GM21515 (cell line): ENCODE measurements at regions not wholly inside any gene's neighbourhood (a gene's known extent, or its start where the extent isn't known, plus 50 kb on each side); places are given as distances from the start of the nearest gene placed in this dataset.

Experiments
- ATAC-seq: cut with Tn5 transposase; IDR thresholded peaks from one replicate; pipeline ENCODE4 v1.9.1; 2021; ENCODE audit not compliant: unreplicated experiment

DNA sequence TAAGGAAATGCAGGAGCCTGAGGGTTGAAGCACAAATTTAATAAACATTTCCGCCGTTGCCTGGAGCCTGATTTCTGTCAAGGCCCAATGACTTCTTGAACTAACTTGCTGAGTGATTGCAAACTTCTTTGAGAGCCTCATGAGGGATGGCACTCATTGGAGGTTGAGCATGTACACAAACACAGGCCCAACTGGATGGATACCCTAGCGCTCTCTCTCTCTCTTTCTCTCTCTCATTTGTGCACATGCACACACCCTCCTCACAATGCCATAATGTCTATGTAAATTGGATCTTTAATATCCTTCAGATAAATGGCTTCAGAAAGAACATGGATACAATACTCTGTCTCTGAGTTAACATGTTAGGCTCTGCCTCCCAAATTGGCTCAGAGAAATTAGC lies 597.7 kb upstream of the CADM1 start:
- no peak for ATAC-seq

DNA sequence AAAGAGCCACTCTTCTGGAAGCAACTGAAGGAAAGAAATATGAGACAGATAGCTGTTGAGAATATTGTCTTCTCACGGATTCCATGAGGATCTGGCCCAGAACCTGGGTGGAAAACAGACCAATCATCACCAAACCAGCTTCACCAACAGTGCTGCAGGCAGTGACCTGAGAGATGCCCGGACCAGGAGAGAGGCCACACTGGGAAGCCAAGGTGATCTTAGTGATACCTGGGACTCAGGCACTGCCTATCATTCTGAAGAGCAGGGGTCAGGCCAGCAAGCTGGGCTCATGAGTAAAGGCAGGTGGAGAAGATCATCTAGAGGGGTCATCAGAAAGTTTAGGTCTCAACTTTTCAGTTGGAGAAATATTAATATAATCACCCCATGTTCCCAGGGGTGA lies 595.8 kb upstream of the CADM1 start:
- no peak for ATAC-seq

DNA sequence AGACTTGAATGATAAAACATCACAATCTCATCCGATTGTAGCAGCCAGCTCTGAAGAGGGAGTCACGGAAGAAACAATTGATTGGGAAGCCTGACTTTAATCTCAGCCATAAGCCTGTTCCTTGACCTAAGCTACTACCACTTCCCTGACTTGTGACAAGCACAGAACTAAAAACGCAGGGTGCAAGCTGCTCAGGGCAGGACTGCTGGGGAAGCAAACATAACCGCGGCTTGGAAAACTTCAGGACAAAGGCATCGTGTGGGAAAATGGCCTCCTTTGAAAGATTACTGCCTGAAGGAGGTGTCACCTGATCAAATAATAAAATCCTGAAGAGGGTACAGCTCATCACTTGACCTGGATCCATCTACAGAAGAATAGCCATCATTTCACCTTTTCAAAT lies 595.3 kb upstream of the CADM1 start:
- ATAC-seq = no peak

DNA sequence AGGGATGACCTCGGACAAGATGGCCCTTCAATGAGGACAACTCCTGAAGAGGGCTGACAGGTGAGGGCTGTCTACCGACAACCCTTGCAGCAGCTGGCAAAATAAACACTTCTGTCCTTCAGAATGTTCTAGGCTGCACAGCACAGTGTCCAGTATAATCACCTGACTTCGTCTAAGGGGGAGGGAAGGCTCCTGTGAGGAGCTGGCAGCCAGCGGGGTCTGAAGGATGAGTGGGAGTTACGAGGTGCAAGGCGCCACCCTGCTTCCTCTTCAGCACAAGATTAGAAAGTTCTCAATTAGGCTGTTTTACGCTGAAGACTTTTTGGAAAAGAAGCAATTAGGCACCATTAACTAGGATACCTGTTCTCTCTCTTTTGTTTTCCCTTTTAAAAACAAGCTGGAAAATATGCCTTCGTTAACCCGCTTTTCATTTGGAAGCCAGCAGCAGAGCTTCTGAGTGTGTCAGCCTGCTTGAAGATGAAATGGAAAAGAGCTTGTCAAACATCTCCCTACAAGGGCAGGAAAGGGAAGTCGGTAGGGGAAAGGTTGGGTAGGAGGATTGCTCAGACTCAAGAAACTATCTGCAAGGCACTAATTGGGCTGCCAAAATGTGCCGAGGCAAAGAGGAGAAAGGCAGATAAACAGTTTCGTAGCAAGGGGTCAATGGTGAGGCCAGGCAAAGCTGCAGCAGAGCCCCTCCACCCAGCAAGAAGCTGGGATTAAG lies 592.2 kb upstream of the CADM1 start:
- ATAC-seq = no peak

DNA sequence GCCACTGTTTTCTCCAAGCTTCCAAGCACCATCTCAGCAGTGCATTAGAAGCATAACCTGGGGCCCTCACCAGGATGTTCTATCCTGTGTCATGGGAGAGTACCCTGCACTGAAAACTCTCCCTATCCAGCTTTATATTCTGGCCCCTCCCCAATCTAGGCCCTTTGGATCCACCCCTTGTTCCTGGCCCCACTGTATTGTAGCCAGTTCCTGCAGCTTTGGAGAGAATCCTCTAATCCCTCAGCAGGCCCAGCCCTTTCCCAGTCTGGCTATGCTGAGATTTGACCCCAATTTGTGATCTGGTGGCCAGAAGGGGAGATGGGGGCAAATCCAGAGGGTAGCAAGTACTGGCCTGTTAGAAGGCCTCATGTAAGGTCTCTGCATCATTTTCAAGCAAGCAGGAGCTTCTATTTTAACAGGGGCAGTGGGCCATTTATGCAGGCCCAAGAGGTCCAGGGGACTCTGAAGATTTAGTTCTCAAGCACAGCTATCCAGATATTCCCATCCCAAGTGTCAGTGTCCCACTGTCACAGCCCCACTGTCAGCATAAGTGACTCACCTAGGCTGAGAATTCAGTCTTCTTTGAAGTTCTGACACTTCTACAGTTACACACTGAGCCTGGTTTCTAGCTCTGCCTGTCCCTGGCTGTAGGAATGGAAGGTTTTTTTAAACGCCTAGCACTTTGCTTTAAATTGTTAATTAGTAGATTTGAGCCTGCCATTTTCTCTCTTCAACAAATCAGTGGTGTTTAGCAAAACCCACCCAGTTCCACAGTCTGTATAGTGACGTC lies 589.5 kb upstream of the CADM1 start:
- no peak for ATAC-seq

DNA sequence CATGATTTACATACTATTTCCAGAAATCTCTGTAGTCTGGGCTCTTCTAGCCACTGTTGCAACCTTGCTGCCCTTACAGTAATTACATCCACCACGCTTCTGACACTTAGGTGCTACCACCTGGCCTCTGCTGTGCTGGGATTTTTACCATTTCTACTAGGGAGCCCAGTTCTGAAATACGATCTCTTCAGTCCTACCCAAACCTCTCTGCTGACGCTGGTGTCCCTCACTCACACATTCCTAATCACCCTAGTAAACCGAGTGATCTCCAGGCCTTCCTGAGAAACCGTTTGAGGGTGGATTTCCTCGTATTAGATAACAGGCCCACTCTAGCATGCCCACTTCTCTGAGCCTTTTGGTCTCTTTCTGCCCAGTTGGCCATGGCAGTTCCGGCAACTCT lies 588.9 kb upstream of the CADM1 start:
- no peak for ATAC-seq

DNA sequence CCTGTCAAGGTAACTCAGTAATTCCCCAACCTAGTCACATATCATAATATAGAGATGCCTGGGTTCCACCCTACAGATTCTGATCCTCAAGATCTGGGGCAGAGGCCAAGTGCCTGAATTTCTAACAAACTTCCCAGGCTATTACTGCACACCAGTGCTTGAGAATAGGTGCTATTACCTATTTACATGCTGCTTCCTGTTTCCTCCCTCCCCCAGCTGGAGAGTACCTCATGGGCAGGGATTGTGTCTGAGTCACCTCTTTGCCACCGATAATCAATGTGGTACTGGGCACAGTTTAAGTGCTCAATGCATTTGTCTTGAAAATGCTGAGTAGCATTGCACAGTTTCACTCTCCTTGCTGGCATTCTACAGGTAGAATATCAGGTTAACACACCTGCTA lies 582.2 kb upstream of the CADM1 start:
- ATAC-seq = no peak

DNA sequence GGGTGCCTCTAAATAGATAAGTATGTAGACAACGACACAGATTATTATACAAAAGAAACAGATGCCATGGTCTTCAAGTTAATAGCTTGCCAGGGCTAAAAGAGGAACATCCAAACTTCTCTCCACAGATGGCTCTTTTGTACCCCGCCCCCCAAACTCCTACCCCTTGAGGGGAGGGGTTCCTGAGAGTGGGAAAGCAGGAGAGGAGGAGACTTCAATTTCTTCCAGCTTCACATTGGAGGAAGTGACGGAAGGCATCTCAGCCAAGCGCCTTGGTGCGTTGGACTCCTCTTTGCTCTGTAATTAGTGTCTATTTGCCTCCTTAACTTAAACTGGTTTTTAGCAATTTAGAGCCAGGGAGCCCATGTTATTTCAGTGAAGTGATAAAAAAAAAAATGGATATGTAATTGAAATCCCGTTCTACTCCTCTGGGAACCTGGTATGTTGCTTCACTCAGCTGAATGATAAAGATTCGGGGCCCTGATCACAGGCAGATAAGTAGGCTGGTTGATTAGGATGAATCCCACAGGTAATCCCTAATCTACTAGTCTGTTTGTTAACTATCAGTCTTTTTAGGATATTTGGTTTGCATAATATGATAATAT lies 580.9 kb upstream of the CADM1 start:
- no peak for ATAC-seq

DNA sequence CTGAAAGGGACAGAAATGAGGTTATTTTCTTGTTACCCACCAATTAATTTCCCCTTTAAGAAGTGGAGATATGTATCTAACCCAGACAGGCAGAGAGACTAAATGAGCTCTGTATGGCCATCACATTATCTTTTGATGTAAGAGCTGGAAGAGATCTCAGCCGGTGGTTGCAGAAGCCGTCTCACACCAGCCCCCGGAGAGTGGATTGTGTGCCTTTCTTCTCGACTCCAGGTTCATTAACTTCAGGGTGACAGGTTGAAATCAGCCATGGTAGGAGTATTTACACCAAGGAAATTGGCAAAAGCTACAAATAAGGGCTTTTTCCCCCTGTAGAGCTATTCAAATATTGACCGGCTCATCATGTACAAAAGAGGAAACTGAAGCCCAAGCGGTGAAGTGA lies 580.3 kb upstream of the CADM1 start:
- ATAC-seq = no peak

DNA sequence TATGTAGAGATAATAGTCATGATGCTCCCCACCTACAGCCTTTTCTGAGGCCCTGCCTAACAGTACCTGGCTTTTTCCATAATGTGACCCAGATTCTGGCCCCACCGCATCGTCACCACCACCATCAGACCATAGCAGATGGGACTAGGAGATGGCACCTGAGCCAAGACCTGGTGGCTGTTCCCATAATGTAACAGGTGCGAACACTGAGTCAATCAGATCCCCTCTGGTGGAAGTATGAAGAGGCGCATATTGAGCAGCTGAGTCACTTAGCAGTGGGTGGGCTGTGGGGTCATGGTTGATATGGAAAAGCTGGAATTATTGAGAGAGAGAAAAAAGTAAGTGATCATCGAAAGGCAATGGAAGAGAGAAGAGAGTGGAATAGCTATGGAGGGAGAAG lies 578.0 kb upstream of the CADM1 start:
- no peak for ATAC-seq

DNA sequence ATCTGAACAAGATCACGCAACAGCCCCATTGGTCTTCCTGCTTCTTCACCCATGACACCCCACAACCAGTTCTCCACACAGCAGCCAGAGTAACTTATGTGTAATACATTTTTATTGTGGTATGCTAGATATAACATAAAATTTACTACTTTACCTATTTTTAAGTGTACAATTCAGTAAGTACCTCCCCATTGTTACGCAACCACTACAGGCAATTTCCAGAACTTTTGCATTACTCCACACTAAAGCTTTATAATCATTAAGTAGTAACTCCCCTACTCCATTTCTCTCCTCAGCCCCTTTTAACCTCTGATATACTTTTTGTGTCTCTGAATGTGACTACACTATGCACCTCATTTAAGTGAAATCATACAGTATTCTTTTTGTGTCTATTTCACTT lies 575.4 kb upstream of the CADM1 start:
- ATAC-seq = no peak

DNA sequence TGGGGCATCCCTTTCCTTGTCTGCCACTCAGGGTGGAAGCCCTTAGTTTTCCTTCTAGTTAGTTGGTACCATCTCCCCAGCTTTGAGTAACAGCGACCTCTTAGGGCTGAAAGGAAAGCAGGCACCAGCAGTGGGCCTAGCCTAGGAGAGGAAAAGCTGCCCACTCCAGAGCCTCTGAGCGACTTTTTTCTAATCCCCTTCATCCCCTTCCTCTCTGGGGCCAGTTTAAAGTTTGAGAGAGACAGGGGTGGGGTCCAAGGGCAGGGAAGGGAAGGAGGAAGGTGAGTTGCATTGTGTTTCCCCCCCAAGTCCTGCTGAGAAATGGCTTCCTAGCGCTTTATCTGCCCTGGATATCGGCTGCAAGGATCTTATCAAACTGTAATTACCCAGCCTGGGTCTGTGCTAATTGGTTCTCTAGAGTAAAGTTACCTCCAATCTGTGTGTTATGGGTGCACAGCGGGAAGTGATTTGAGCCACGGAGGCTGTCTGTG lies 573.9 kb upstream of the CADM1 start:
- no peak for ATAC-seq

DNA sequence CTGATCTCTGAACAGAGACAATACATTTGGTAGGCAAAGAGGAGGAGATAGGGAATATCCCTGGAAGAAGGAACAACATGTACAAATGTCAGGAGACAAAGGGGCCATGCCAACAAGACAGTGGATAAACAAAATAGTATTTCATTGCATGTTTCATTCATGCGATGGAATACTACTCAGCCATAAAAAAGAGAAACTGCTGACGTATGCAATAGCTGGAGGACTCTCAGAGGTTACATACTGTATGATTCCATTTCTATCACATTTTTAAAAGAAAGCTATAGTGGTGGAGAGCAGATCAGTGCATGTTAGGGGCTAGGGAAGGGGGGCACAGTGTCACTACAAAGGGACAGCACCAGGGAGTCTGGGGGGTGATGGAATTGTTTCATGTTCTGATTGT lies 572.9 kb upstream of the CADM1 start:
- ATAC-seq = no peak

DNA sequence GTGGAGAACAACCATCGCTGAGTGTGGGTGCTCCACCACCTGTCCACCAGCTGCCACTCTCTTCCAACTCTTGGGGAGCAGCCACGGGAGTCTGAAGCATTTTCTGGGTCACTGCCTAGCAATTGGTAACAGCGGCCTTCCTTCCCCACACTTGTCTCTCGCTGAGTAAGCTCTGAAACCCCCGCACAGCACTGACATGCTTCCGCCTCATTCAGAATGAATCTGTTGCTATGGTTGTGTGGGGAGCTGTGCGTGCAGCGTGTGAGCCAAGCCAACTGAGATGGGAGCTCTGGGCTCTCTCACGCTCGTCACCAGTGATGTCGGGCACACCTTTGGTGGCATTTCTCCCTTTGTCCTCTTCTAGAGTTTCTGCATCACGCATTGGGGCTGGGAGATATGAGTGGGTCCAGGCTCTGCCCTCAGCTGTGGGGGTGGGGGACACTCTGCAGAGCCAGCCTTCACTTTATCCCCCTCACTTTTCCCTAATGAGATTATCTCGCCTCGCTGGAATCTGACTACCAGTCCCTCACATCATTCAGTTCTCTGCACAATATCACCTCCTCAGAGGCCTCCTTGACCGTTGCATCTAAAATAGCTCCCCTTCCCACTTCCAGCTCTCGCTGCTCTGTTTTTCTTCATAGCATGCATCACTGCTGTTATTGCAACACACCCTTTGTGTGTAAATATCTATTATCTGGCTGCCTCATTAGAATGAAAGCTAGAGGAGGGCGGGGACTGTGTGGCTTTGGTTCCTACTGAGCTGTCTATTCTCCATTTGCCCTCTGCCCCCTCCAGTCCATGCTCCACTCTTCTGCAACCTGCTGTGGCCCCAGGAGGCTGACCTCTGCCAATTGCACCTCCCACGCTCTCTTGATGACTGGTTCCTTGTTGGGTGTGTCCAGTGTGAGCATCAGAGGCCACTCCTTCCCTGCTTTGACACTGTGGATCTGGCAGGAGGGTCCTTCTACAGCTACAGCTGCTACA lies 569.9 kb upstream of the CADM1 start:
- ATAC-seq = peak; percentile 85

DNA sequence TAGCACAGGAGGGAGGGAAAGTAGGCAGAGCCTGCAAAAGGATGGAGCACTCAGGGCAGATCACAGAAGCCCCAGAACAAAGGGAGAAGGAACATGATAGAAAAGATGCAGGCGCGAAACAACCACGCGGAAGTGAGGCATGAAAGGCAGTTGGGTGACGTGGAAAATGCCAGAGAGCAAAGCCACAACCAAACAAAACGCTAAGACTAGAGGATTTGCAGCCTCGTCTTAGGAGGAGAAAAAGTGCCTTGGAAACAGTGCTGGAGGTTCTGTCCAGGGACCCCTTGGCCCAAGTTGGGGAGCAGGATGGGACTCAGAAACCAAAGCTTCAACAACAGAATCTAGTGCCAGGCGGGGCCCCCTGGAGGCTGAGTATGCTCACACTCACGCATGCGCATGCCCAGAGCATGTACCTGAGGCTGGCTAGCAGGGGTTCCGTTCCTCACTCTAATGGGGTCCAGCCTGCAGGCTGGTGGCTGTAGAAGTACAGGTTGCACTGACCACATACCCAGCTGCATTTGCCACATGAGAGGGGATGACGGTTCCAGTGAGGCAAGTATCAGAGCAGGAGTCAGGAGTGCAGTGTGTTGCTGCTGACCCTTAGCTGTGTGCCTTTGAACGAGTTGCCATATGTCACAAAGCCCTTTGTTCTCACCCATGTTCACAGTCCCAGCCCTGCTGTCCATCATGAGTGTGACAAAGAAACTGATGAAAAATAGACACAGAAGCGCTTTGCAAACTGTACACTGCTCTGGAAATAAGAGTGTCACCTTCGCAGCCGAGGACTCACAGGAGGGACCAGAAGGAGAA lies 568.6 kb upstream of the CADM1 start:
- ATAC-seq = no peak

DNA sequence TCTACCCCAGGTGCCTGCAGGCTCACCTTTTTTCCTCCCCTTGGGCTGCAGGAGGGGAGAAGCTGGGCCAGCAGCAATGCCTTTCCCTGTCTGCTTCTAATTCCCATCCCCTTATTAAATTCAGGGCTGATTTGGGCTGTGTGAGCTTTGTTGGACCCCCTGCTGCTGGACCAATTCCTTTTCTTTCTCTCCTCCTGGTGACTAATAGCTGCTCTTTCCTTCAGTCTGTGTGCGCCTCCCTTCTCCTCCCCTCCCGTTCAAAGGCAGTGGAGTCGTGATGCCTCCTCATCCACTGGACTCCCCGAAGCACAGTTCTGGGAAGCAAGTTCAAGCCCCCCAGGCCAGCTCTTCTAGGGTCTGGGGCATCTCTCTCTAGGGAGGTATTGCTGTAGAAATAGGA lies 567.9 kb upstream of the CADM1 start:
- ATAC-seq = no peak

DNA sequence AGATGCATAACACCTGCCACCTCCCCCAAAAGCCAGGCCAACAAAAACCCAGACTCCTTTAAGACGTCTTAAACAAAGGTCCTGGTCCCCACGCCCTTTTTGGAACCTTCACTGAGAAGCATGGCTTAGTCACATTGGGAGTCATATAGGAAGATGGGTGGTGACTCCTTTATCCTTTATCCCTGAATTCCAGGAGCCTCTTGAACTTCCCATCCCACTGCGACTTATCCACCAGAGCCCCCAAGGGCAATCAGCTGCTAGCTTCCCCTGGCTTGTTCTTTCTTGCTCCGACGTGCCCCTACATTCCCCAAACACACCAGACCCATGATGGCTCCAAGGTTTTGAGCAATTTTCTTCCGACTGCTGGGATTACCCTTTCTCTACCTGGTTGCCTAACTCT lies 567.0 kb upstream of the CADM1 start:
- no peak for ATAC-seq

DNA sequence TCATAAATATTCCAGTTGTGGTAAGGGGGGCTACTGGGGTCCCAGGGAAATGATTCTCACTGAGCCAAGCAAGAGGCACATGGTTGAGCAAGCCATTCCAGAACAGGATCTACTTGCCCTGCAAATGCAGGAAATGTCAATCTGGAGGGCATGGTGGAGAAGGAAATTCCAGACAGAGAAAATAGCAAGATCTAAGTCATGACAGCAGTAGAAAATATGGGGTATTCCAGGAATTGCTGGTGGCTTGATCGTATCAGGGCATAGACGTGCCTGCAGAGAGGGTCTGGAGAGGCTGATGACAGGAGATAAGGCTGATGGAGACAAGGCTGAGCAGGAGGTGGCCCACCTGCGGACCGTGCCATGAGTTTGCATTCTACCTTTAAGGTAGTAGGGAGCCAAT lies 566.3 kb upstream of the CADM1 start:
- no peak for ATAC-seq

DNA sequence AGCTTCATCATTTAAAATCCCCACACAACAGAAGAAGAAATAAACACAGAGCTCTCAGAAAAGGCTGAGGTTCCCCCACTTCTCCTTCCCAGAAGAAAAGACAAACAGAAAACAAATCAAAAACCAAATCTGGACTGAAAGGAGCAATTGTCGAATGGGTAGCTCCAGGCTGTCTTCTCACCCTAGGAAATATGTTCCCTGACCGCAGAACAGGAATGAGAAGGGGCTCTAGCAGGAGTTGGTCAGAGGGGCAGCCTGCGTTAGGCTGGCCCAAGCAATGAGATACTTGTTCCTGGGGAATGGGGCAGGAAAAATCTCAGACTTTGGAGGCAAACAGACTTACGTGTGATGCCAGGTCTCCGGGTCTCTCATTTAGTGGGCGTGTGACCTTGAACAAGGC lies 562.6 kb upstream of the CADM1 start:
- ATAC-seq = no peak

DNA sequence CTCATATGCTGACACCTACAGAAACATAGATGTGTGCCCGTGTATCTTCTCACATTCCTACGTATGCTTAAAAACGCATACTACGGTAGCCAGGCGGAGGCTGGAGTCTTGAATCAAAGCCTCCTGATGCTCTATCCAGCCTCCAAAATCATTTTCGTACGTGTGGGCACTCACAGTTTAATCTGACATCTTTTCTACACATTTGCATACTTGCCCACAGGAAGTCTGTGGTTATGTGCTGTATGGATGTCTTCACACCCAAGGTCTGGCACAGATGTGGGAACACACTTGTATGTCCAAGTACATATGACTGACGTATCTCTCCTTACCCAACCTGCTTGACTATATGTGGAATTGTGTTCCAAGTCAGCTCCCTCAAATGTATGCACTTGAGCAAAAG lies 561.8 kb upstream of the CADM1 start:
- ATAC-seq = no peak
